Calu3 (cell line): ENCODE measurements at regions not wholly inside any gene's neighbourhood (a gene's known extent, or its start where the extent isn't known, plus 50 kb on each side); places are given as distances from the start of the nearest gene placed in this dataset.

Source experiments
- BruUV-seq: library from RNA; stranded (reverse); fragments of 400-500 nt; replicated peaks from 2 replicates; lab custom pipeline; 2021; lab: Mats Ljungman, UMichigan
- CTCF ChIA-PET: fragments of 300-600 bp; sonication (Branson Sonifier 250); formaldehyde crosslinking; loops from one replicate; lab custom pipeline; 2022; ENCODE audit warnings: antibody characterized with exemption; lab: Charles Lee
- DNase-seq: peaks from one replicate; pipeline ENCODE4 v3.0.0; 2022
- H3K27ac Mint-ChIP-seq: one replicate; pipeline ENCODE4 v1.8.0; 2022; ENCODE audit warnings: mixed read lengths; ENCODE audit not compliant: unreplicated experiment
- H3K27me3 Mint-ChIP-seq: one replicate; pipeline ENCODE4 v1.8.0; 2022; ENCODE audit warnings: mixed read lengths; ENCODE audit not compliant: unreplicated experiment
- H3K36me3 Mint-ChIP-seq: one replicate; pipeline ENCODE4 v1.8.0; 2022; ENCODE audit warnings: mild to moderate bottlenecking, moderate library complexity, mixed read lengths; ENCODE audit not compliant: insufficient read depth, unreplicated experiment
- H3K4me1 Mint-ChIP-seq: one replicate; pipeline ENCODE4 v1.8.0; 2022; ENCODE audit warnings: mild to moderate bottlenecking, low read depth, mixed read lengths; ENCODE audit not compliant: unreplicated experiment
- H3K4me3 Mint-ChIP-seq: one replicate; pipeline ENCODE4 v1.8.0; 2022; ENCODE audit warnings: mild to moderate bottlenecking, low read depth, moderate library complexity, mixed read lengths; ENCODE audit not compliant: unreplicated experiment
- H3K9me3 Mint-ChIP-seq: one replicate; pipeline ENCODE4 v1.8.0; 2022; ENCODE audit warnings: low read depth, mixed read lengths; ENCODE audit not compliant: unreplicated experiment
- CTCF ChIP-seq: fragments of 200-600 bp; IDR thresholded peaks from one replicate; pipeline ENCODE4 v1.8.0; 2022; ENCODE audit warnings: antibody characterized with exemption; ENCODE audit not compliant: unreplicated experiment
- intact Hi-C: fragments of 100-400 bp; cut with micrococcal nuclease; formaldehyde crosslinking; loops from one replicate; pipeline ENCODE4 v1.10.0; 2022; ENCODE audit not compliant: unreplicated experiment

GRCh38 chr10:1854271-1854670 lies 116.9 kb upstream of the ADARB2 start:
- no peaks in the 10 kb centered on the region for H3K36me3 Mint-ChIP-seq
- BruUV-seq, result no TSS peak
- peaks cover 2% of the 10 kb centered on the region for H3K9me3 Mint-ChIP-seq
- CTCF ChIA-PET, result no interaction called here
- H3K27ac Mint-ChIP-seq, result no peak overlapping the region
- H3K27me3 Mint-ChIP-seq, result no peaks in the 10 kb centered on the region
- TF ChIP-seq CTCF, result no peak
- no peak overlapping the region for H3K4me3 Mint-ChIP-seq
- intact Hi-C loops, result no loop called here
- no peak for DNase-seq
- H3K4me1 Mint-ChIP-seq, result no peaks in the 10 kb centered on the region

GRCh38 chr10:1853801-1854200 lies 116.5 kb upstream of the ADARB2 start:
- Mint-ChIP-seq H3K27me3 (no peaks in the 10 kb centered on the region), H3K4me3 (no peak overlapping the region), H3K36me3 (no peaks in the 10 kb centered on the region), H3K9me3 (peaks cover 2% of the 10 kb centered on the region), H3K4me1 (no peaks in the 10 kb centered on the region), H3K27ac (no peak overlapping the region)
- intact Hi-C loops, result no loop called here
- TF ChIP-seq CTCF, result no peak
- CTCF ChIA-PET, result no interaction called here
- DNase-seq, result no peak
- BruUV-seq, result no TSS peak

GRCh38 chr10:1852841-1853240 lies 115.5 kb upstream of the ADARB2 start:
- H3K4me3 Mint-ChIP-seq, result no peak overlapping the region
- no peak overlapping the region for H3K27ac Mint-ChIP-seq
- peaks cover 5% of the 10 kb centered on the region for H3K9me3 Mint-ChIP-seq
- no peak for TF ChIP-seq CTCF
- no peak for DNase-seq
- BruUV-seq, result no TSS peak
- intact Hi-C loops, result no loop called here
- no peaks in the 10 kb centered on the region for H3K4me1 Mint-ChIP-seq
- H3K36me3 Mint-ChIP-seq, result no peaks in the 10 kb centered on the region
- CTCF ChIA-PET, result no interaction called here
- no peaks in the 10 kb centered on the region for H3K27me3 Mint-ChIP-seq

- no peak overlapping the region for H3K4me3 Mint-ChIP-seq
- H3K9me3 Mint-ChIP-seq, result peaks cover 8% of the 10 kb centered on the region
- CTCF ChIA-PET, result no interaction called here
- no peaks in the 10 kb centered on the region for H3K4me1 Mint-ChIP-seq
- TF ChIP-seq CTCF, result no peak
- no peak for DNase-seq
- H3K27ac Mint-ChIP-seq, result no peak overlapping the region
- BruUV-seq, result no TSS peak
- intact Hi-C loops, result no loop called here
- no peaks in the 10 kb centered on the region for H3K36me3 Mint-ChIP-seq
- H3K27me3 Mint-ChIP-seq, result no peaks in the 10 kb centered on the region
These were observed 114.4 kb upstream of the ADARB2 start for GRCh38 chr10:1851762-1852161.
